ENCODE measurements at regions not wholly inside any gene's neighbourhood (a gene's known extent, or its start where the extent isn't known, plus 50 kb on each side); places are given as distances from the start of the nearest gene placed in this dataset.
"Not testable (repeated sequence)": the region's sequence is repeated elsewhere in the genome, so short reads cannot be mapped to it uniquely, and the experiment has no call there.

DNA sequence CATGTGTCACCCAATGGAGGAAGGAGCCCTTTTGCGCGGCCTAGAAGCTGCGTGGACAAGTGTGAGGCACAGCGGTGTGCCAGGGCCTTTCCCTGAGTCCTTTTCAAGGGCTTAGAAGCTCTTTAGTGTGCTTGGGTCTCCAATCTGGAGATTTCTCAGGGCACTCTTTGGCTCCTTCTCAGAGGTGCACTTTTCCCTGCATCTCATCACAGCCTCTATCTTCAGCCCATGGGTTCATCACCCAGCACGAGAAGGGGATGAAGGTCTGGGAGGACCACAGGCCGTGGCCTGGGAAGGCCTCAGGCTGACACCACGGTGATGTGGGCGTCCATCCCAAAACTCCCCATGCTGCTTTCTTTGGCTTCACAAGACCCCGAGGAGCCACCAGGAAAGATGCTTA is 233.4 kb downstream of the TEX36 start:
- no peak for DNase-seq

DNA sequence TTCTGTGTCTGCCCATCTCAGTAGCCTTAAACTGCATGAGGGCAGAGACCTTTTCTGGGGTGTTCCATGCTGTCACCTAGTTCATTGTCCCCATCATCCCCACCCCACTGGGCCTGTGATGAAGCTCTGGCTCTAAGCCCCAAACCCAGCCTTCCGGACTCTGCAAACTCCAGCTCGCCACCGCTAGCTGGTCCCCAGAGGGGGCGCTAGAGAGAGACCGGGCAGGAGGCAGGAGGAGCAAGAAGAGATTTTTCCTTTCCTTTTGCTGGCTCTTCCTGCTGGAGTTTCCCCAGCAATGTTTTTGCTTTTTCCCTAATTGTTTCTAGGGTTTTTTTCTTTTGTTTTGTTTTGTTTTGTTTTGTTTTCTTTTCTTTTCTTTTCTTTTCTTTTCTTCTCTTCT is 234.4 kb downstream of the TEX36 start:
- DNase-seq, result no peak

DNA sequence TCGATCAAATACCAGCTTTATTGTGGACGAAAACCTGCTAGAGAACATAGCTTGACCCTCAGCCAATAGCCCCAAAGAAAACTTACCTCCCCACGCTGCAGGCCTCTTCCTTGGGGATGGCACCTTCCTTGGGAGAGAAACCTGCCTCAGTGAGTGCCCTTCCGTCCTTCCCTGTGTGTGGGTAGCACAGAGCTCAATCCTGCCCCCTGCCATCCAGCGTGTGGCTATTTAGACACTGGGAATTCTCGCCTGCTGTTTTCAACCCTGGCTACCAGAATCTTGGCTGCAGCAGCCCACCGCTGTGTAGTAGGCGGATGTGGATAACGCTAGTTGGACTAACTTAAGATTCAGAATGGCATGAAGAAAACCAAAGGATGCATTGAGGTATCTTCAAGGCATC is 238.2 kb downstream of the TEX36 start:
- no peak for DNase-seq

DNA sequence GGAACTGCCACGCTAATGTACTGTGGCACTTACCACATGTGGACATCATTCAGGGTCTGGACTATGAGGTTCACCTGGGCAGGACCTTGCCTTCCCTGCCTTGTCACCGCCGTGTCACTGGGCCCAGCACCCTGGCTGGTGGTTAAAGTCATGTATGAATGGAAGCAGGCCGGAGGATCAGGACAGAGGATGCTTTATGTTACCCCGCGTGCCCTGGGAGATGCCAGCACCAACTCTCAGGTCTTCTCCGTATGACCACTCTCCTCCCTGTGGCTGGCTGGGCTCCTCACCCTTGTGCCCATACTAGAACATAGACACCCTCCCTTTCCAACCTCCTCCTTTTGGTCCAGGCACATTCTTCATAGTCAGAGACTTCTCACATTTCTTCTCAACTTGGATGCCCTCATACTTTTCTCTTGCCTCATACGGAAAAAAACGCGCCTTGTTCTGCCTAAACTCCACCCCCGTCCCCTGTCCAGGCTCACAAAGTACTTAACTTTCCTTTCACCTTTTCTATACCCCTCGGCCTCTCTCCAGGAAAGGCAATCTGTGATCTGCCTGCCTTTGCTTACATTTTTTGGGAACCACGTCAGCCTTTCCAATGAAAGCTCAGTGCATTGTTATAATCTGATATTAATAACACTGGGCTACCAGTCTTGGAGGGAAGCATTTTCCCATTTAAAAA is 240.0 kb downstream of the TEX36 start:
- DNase-seq, result no peak

DNA sequence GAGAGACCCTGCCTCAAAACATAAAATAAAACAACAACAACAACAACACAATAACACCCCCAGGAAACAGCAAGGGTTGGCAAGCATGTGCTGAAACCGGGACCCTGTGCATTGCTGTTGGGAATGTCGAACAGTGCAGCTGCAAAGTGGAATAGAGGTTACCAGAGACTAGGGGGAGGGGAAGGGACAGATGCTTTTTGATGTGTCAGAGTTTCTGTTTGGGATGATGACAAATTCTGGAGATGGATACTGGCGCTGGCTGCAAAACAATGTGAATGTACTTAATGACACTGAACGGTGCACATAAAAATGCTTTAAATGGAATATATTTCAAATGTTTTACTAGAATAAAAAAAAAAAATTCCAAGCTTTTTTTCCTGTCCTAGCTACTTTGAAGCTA is 241.8 kb downstream of the TEX36 start:
- no peak for DNase-seq

DNA sequence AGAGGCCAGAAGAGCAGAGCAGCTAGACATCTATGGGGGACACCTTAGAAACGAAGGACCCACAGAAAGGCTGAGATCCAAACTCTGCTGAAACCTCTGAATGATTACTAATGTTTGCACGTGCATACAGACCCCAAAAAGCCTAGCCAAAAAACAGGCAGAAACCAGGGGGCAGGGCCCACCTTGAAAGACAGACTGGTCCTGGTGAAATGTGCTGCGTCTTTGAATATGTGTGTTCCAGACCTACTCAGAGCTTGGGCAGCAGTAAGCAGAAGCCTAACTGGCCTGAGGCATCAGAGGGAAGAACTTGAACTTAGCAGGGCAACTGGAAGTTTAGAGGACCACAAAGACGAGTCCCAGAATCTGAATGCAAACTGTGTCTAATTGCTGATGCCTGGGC is 251.8 kb downstream of the TEX36 start:
- no peak for DNase-seq

DNA sequence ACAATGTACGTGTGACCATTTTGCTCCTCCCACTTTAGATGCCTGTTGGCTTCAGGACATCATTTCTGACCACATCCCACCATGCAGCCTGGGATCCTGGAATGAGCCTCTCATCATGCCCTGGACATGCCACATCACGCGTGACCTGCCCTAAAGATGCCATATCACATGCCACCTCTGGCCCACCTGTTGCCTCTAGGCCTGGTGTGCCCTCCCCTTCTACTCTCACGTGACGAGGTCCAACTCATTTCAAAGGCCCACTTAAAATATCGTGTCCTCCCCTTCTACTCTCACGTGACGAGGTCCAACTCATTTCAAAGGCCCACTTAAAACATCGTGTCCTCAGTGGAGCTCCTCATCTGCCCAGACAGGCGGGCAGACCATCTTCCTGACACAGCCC is 254.9 kb downstream of the TEX36 start:
- DNase-seq, result no peak

DNA sequence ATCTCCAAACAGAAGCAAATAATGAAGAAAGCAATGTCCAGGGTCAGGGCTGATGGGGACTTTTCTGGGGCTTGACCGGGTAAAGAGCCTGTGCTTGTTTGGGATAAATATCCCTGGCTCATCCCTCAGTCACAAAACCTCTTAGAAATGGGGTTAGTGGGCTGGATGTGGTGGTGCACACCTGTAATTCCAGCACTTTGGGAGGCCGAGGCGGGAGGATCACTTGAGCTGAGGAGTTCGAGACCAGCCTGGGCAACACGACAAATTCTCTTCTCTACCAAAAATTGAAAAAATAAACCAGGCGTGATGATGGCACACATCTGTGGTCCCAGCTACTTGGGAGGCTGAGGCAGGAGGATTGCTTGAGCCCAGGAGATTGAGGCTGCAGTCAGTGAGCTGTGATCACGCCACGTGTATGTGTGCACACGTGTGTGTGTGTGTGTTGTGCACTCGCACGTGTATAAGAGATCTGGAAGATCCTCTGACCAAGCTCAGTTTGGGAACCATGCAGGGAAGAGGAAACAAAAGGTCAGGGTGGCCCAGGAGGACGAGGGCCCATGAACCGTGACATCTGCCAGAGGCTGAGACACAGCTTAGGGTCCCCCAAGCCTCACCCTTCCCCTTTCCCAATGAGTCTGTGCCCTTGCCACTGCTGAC is 258.6 kb downstream of the TEX36 start:
- DNase-seq, result no peak

DNA sequence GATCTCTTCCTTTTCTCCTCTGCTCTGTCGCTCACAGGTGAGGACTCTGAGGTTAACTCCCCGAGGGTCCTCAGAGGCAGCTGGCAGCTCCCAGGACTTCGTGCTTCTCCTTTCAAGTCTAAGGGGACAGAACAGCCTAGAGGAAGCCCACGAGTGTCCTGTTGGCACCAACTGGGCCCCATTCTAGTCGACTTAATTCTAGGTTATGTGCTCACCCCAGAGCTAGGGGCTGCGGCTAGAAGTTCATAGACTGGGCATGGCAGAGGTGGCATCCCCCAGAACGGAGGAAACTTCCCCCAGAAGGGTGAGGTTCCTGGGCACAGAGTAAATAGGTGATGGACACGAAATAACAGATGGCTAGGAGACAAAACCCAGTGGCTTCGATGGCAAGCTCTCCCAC is 259.4 kb downstream of the TEX36 start:
- no peak for DNase-seq

DNA sequence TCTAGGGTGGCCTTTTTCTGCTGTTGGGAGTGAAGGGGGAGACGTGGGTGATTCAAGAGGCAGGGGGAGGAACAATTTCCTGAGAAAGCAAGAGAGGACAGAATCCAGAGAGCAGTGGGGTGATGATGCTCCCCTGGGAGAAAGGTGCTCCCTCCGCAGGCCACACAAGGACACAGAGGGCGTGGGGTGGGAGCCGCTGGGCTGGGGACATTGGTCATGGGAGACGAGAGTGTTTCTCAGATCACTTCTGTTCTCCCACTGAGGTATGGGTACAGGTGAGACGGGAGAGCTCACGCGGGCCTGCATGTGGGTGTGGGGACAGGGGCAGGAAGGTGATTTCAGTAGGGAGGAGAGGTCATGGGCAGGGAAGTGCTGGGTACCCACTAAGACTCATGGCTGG is 259.5 kb upstream of the CTBP2 start:
- no peak for DNase-seq

DNA sequence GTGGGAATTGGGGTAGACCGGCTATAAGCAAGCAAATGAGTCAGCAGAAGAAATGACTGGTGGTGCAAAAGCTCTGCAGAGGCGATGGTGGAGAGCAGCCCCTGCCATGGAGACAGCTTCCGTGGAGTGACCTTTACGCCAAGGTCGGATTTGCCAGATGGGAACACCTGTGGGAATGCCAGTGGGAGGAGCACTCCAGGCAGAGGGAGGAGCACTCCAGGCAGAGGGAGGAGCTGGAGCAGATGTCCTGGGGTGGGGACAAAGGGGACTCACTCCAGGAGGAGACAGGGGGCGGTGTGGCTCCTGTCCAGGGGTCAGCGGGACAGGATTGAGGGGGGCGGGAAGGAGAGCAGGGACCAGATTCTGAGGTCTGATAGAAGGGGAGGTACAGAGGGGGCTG is 258.8 kb upstream of the CTBP2 start:
- no peak for DNase-seq

DNA sequence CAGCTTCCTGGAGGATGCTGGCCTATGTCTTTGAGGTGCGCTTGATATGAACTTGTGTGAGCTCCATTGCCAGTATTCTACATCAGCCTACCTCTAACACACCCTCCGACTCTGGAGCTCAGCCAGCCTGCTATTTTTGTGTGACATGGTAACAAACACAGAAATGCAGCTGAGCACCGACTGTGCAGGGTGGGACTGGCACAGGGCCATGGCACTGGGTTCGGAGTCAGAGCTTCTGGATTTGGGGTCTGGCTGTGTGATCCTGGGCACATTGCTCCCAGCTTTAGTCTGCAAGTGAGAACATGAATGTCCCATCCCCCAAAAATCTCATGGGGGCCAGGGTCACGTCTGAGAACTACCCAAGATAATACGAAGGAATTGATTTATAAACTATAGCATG is 257.2 kb upstream of the CTBP2 start:
- DNase-seq, result no peak

DNA sequence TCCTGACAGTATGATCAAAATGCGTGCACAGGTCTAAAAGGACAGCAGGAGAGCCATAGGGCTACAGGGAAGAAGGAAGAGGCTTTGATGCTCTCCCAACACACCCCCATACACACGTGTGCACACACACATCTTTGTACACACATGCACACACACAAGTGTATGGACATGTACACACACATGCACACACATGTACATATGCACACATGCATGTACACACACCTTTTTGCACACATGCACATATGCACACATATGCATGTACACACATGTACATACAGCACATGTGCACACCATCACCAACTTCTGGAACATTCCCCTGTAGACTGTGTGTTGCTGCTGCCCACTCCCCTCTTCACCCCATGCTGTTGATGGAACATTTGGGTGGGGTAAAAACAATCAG is 255.6 kb upstream of the CTBP2 start:
- DNase-seq, result no peak

DNA sequence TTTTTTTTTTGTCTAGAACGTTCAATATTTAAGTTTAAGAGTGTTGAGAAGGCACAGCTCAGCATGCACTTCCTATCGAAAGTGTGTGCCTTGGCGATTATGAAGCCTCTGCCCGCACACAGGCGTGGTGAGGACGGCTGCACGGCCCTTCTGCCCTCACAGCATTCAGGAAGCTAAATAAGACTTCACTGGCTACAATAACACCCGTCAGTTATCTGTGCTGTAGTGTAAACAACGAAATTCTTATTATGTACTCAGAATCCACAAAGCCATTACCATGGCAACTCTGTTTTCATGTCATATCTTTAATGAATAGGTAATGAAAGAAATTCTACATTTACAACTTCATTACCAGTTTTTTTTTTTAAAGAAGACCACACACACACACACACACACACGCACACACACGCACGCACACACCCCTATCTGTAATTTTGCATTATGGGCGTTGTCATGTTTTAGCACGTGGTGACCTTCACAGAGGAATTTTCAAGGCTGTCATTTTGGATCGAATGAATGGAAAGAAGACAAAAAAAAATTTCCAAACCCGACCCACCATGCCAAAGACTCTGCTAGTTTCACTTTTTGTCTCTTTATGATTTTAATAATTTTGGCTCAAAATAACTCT is 254.8 kb upstream of the CTBP2 start:
- DNase-seq, result no peak

DNA sequence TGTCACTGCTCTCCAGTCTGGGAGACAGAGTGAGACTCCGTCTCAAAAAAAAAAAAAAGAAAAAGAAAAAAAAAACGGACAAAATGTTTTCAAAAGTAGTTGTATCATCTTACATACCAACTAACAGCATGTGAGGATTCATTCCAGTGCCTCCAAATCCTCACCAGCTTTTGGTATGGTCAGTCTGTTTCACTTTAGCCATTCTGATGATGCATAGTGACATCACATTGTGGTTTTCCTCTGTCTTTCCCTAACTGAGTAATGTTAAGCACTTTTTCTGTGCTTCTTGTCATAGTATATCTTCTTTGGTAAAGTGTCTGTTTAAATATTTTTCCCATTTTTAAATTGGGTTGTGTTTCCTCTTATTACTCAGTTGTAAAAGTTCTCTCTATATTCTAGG is 251.4 kb upstream of the CTBP2 start:
- DNase-seq, result no peak

DNA sequence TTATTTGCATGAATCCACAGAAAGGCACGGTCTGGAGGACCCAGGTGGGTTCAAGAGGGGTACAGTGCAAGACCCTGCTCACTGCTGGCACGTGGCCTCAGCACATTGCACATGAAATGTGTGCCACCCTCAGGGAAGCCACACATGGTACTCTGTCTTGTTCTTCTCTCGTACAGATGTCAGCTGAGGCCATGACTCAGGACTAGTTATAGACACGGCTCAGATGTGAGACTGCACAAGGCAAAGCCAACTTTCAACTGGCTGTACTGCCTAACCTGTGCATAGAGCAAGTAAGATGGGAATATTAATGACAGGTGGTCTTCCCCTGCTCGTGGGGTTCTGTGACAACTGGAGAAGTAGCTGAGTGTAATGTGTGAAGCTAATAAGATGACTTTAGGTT is 249.4 kb upstream of the CTBP2 start:
- no peak for DNase-seq

DNA sequence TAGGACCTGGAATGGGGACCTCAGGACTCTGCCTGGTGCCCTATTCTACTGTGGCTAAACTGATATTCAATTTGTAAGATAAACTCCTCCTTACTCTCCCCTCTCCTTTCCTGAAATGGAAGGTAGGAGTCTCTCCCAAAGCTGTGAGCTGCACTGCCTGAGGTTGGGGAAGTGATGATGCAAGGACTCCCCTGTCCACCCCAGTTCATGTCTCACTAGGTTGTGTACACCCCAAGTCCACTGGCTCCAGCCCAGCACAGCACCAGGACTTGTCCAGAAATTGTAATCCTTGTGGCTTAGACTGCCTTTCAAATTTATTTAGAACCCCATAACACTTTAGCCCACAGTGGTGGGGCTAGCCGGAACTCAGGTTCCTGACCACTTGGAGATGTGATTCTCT is 247.2 kb upstream of the CTBP2 start:
- no peak for DNase-seq

DNA sequence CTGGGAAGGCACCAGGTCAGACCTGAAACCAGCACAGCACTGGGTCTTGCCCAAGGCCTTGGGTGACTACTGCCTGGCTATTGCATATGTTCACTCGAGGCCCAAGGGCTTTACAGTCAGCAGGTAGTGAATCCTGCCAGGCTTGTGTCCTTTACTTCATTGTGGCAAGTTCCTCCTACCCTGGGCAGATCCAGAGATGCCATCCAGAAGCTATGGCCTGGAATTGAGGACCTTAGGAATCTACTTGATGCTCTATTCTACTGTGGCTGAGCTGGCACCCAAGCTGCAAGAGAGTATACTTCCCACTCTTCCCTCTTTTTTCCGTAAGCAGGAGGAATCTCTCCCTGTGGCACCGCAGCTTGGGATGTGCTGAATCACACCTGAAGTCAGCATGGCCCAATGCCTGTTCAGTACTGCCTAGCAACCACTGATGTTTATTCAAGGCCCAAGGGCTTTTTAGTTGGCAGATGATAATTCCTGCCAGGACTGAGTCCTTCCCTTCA is 246.7 kb upstream of the CTBP2 start:
- DNase-seq, result no peak

DNA sequence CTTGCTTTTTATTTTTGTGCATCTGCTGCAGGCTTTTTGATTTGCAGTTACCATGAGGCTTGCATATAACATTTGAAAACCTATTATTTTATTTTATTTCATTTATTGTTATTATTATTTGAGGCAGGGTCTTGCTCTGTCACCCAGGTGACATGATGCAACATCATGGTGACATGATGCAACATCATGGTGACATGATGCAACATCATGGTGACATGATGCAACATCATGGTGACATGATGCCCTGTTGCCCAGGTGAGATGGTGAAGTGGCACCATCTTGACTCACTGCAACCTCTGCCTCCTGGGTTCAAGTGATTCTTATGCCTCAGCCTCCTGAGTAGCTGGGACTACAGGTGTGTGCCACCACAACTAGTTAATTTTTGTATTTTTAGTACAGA is 244.5 kb upstream of the CTBP2 start:
- not testable (repeated sequence) for DNase-seq

DNA sequence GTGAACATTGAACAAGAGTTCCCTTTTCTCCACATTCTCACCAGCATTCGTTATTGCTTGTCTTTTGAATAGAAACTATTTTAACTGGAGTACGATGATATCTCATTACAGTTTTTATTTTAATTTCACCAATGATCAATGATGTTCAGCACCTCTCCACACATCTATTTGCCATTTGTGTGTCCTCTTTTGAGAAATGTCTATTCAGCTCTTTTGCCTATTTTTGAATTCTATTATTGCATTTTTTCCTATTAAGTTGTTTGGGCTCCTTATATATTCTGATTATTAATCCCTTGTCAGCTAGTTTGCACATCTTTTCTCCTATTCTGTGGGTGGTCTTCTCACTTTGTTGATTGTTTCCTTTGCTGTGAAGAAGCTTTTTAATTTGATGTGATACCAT is 241.1 kb upstream of the CTBP2 start:
- no peak for DNase-seq

DNA sequence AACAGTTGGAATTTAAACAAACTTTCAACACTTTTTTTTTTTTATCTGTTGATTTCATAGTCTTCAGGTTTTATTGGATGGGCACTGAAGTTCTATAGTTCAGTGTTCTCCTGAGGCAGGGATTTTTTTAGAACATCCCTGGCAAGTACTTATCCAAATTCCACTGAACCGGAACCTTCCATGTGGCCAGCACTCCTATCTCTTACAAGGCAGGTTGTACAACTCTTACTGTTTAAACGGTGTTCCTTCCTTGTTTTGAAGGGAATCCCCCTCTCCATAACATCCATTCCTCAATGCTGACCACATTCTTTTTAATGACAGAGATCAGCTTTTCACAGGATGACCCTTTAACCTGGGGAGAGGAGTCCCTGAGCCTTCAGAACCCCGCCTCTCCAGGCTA is 238.9 kb upstream of the CTBP2 start:
- no peak for DNase-seq

DNA sequence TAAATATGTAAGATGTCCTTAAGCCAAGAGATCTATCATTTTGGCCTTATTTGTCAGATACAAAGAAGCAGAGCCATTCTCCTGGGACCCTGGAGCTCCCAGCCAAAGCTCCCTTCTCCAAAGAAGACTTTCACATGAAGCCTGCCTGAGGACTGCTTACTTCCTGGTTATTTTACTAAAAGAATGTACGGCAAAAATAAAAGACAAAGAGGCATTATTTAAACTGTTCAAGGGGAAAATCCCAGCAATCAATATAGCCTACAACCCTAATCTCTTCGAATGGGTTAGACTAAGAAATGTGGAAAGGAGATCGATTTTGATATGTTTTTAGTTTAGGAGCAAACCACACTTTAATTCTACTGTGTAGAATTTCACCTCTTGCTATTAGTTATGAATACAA is 237.9 kb upstream of the CTBP2 start:
- DNase-seq, result no peak

DNA sequence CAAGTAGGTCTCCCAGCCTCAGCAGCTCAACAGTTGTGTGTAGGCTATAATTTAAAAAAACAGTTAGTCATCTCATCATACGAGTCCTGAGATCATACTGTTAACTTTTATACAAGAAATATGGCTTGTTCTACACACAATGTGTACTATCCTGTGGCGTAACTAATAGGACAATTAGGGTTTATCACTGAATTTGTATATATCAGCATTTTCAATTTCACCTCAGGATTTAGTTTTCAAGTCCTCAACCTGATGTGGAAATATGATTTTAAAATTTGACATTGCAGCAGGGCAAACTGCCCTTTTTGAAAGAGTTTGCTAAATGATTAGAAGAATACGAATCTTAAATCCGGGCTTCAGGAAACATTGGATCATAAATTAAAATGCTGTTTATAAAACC is 237.2 kb upstream of the CTBP2 start:
- DNase-seq, result no peak

DNA sequence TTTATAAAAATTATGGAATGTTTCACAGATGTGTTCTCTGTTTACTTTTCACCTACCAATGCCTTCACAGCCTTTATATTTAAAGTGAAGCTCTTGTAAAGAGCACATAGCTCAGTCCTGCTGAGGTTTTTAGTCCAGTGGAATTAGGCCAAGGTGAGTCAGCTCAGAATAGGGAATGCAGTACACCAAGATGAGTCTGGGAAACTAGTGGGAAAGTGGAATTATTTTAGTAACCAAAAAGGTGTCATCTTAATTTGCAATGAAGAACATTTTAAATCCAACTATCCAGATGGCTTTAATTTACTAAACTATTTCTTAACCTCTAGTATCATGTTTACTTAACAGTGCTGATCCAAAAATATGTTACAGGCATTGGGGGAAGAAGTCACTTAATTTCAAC is 236.3 kb upstream of the CTBP2 start:
- no peak for DNase-seq

DNA sequence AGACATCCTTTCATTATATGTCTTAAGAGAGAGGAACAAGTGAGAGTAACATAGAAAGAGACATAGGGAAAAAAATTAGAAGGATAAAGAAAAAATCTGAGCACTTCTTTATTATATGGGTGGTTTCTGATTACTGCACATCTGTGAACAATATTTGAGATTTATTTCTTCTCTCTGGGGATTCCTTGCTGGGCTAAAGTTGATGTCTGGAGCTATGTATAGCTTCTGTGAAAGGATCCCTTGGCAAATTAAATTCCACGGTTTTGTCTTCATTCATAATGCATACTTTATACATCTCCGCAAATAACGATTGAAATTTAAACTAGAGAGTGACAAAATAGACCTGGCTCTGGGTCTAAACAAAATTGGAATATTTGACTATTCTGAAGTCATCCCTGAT is 232.2 kb upstream of the CTBP2 start:
- no peak for DNase-seq

All from NCI-H1436 (cell line).